Smooth muscle cell (in vitro differentiated cells): ENCODE measurements at regions not wholly inside any gene's neighbourhood (a gene's known extent, or its start where the extent isn't known, plus 50 kb on each side); places are given as distances from the start of the nearest gene placed in this dataset.

Experiments used
- DNase-seq: peaks from one replicate; lab custom pipeline; 2025; ENCODE audit not compliant: unreplicated experiment; lab: John Stamatoyannopoulos, UW
- H2AFZ ChIP-seq: fragments of 200-600 bp; sonication (generic); 2 replicates; pipeline ENCODE4 v1.6.0; 2016; ENCODE audit warnings: antibody characterized with exemption, low read depth, mild to moderate bottlenecking
- H3F3A ChIP-seq: fragments of 200-600 bp; sonication (generic); 2 replicates; pipeline ENCODE4 v1.6.0; 2017; ENCODE audit warnings: antibody characterized with exemption, low read depth
- H3K27ac ChIP-seq: fragments of 200-600 bp; sonication (generic); 2 replicates; pipeline ENCODE4 v1.5.1; 2016; ENCODE audit warnings: low read depth, mild to moderate bottlenecking
- H3K27me3 ChIP-seq: fragments of 200-600 bp; sonication (generic); 2 replicates; pipeline ENCODE4 v1.6.1; 2016; ENCODE audit warnings: low read depth, mild to moderate bottlenecking
- H3K36me3 ChIP-seq: fragments of 200-600 bp; sonication (generic); 2 replicates; pipeline ENCODE4 v1.5.1; 2016; ENCODE audit warnings: low read depth
- H3K4me1 ChIP-seq: fragments of 200-600 bp; sonication (generic); 2 replicates; pipeline ENCODE4 v1.5.1; 2016; ENCODE audit warnings: low read depth
- H3K4me2 ChIP-seq: fragments of 200-600 bp; sonication (generic); 2 replicates; pipeline ENCODE4 v1.6.0; 2016; ENCODE audit warnings: mild to moderate bottlenecking
- H3K4me3 ChIP-seq: fragments of 200-600 bp; sonication (generic); 2 replicates; pipeline ENCODE4 v1.5.1; 2016; ENCODE audit warnings: mild to moderate bottlenecking
- H3K79me2 ChIP-seq: fragments of 200-600 bp; sonication (generic); 2 replicates; pipeline ENCODE4 v1.6.0; 2016; ENCODE audit warnings: low read depth, mild to moderate bottlenecking
- H3K9ac ChIP-seq: fragments of 200-600 bp; sonication (generic); 2 replicates; pipeline ENCODE4 v1.6.0; 2016; ENCODE audit warnings: low read depth
- H3K9me3 ChIP-seq: fragments of 200-600 bp; sonication (generic); replicated peaks from 2 replicates; pipeline ENCODE4 v1.5.1; 2016; ENCODE audit warnings: low read depth
- H4K20me1 ChIP-seq: fragments of 200-600 bp; sonication (generic); 2 replicates; pipeline ENCODE4 v1.6.0; 2016; ENCODE audit warnings: low read depth
- CTCF ChIP-seq: fragments of 200-600 bp; sonication (generic); IDR thresholded peaks from 2 replicates; pipeline ENCODE4 v1.5.1; 2017; ENCODE audit warnings: borderline replicate concordance, mild to moderate bottlenecking, antibody characterized with exemption; ENCODE audit not compliant: insufficient read depth, poor library complexity, severe bottlenecking
- WGBS: methylation state at CpG from one replicate; pipeline ENCODE4 v1.1.7; 2016; ENCODE audit warnings: low lambda C conversion rate; 5-methylcytosine and 5-hydroxymethylcytosine counted together

GRCh38 chr20:10824750-10825500, 151.1 kb upstream of the JAG1 start:
- Histone ChIP-seq H3K9ac (no peak overlapping the region), H3F3A (peaks cover 3% of the 10 kb centered on the region), H2AFZ (no peak overlapping the region), H4K20me1 (no peaks in the 10 kb centered on the region), H3K27me3 (no peaks in the 10 kb centered on the region), H3K4me2 (no peak overlapping the region), H3K27ac (no peak overlapping the region), H3K36me3 (no peaks in the 10 kb centered on the region), H3K4me3 (no peak overlapping the region), H3K4me1 (no peaks in the 10 kb centered on the region), H3K9me3 (no peaks in the 10 kb centered on the region), H3K79me2 (no peaks in the 10 kb centered on the region)
- DNase-seq: no peak
- 83% methylated on average over 11 of the region's 11 CpGs for WGBS
- no peak for TF ChIP-seq CTCF

DNA sequence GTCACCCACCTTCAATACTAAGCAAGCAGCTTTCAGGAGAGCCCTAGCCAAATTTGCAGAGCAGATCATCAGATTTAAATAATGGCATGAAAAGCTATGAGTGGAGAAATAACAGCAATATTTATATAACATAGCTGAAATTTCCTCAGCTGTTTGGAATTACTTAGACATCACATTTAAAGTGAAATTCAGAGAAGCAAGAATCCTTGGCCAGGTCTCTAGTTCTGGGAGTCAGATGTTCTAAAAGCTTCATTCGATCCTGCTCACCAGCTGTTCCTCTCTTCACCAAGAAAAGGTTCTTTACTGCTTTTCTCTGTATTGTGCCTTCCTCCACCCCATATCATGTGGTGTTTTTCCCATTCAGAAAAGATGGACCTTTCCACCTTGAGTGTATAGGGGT, 152.3 kb upstream of the JAG1 start:
- Histone ChIP-seq H2AFZ (no peak overlapping the region), H3K9me3 (no peaks in the 10 kb centered on the region), H3K9ac (no peak overlapping the region), H3K27ac (no peak overlapping the region), H3K4me2 (no peak overlapping the region), H4K20me1 (no peaks in the 10 kb centered on the region), H3F3A (peaks cover 4% of the 10 kb centered on the region), H3K4me1 (no peaks in the 10 kb centered on the region), H3K79me2 (no peaks in the 10 kb centered on the region), H3K36me3 (no peaks in the 10 kb centered on the region), H3K4me3 (no peak overlapping the region), H3K27me3 (no peaks in the 10 kb centered on the region)
- no peak for TF ChIP-seq CTCF
- 91% methylated on average over 1 of the region's 1 CpG for WGBS
- no peak for DNase-seq

- no peak for TF ChIP-seq CTCF
- Histone ChIP-seq H3K27me3 (no peaks in the 10 kb centered on the region), H4K20me1 (no peaks in the 10 kb centered on the region), H2AFZ (no peak overlapping the region), H3K4me3 (no peak overlapping the region), H3K27ac (no peak overlapping the region), H3K36me3 (no peaks in the 10 kb centered on the region), H3K79me2 (no peaks in the 10 kb centered on the region), H3K4me2 (no peak overlapping the region), H3F3A (peaks cover 4% of the 10 kb centered on the region), H3K9ac (no peak overlapping the region), H3K4me1 (no peaks in the 10 kb centered on the region), H3K9me3 (no peaks in the 10 kb centered on the region)
- WGBS: 84% methylated on average over 5 of the region's 5 CpGs
- no peak for DNase-seq
Observed at GRCh38 chr20:10828180-10828579, 154.4 kb upstream of the JAG1 start.

DNA sequence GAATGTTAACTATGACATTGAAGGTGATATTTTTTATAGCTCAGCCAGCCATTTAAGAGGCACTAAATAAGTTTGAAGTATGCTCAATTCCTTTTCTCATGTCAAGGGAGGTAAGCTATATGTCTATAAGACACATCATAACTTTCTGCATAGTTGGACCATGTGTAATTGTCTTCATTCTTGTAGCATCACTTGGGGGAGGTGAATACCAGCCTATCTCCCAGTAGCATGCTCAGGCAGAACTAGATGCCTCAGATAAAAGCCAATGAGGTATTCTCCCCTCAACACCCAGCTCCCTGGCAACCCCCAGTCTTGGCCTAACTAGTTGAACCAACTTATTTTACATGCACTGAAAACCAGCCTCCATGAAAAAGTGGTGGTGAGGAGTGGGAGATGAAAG, 158.3 kb upstream of the JAG1 start:
- H3K36me3 ChIP-seq: no peaks in the 10 kb centered on the region
- no peaks in the 10 kb centered on the region for H3K27me3 ChIP-seq
- no peak overlapping the region for H3K9ac ChIP-seq
- no peak for TF ChIP-seq CTCF
- H3K9me3 ChIP-seq: no peaks in the 10 kb centered on the region
- H3K4me3 ChIP-seq: no peak overlapping the region
- H3K79me2 ChIP-seq: no peaks in the 10 kb centered on the region
- peaks cover 4% of the 10 kb centered on the region for H3F3A ChIP-seq
- H3K27ac ChIP-seq: no peak overlapping the region
- H3K4me1 ChIP-seq: no peaks in the 10 kb centered on the region
- no peak for DNase-seq
- H3K4me2 ChIP-seq: no peak overlapping the region
- H2AFZ ChIP-seq: no peak overlapping the region
- H4K20me1 ChIP-seq: no peaks in the 10 kb centered on the region
